Ovary (tissue), 7 donors: ENCODE measurements at regions not wholly inside any gene's neighbourhood (a gene's known extent, or its start where the extent isn't known, plus 50 kb on each side); places are given as distances from the start of the nearest gene placed in this dataset.

Source experiments
- DNase-seq, 5 donors: peaks; one replicate each; pipeline ENCODE4 v3.0.0-alpha.2; 2019 to 2020
- H3K27ac ChIP-seq, 2 donors: fragments of 200-600 bp; one replicate each; pipeline versions ENCODE4 v1.5.1 to v1.8.0; 2019 to 2022
- H3K27me3 ChIP-seq: fragments of 200-600 bp; one replicate; pipeline ENCODE4 v1.8.0; 2022
- H3K36me3 ChIP-seq: fragments of 200-600 bp; sonication (generic); one replicate; pipeline ENCODE4 v1.5.1; 2019
- H3K4me1 ChIP-seq: one replicate; pipeline ENCODE4 v1.8.1; 2013; ENCODE audit warnings: mild to moderate bottlenecking, moderate library complexity; ENCODE audit not compliant: insufficient read depth
- H3K4me3 ChIP-seq: fragments of 200-600 bp; sonication (generic); one replicate; pipeline ENCODE4 v1.5.1; 2017
- H3K9me3 ChIP-seq, 2 donors: fragments of 200-600 bp in 1 of 2; sonication (generic) in 1 of 2; one replicate each; pipeline versions ENCODE4 v1.5.1 to v1.8.1; 2013 to 2019; ENCODE audit warnings: mild to moderate bottlenecking in 1 of 2, moderate library complexity in 1 of 2
- EP300 ChIP-seq: sonication (generic); formaldehyde crosslinking; IDR thresholded peaks from one replicate; pipeline ENCODE4 v1.6.1; 2017; ENCODE audit warnings: antibody characterized with exemption
- POLR2A ChIP-seq: fragments of 450-650 bp; IDR thresholded peaks from one replicate; pipeline ENCODE4 v1.6.1; 2017; ENCODE audit warnings: antibody characterized with exemption, mild to moderate bottlenecking, moderate library complexity
- WGBS, 3 donors: extraction: QIAGEN DNeasy Blood & Tissue Kit in 1 of 3; methylation state at CpG; one replicate each; pipeline versions ENCODE4 v1.1.5 to v1.1.7; 2013 to 2017; 5-methylcytosine and 5-hydroxymethylcytosine counted together
- intact Hi-C, 4 donors: fragments of 100-400 bp; cut with DNase I; formaldehyde crosslinking; loops; one replicate each; pipeline versions ENCODE4 v1.11.0 to v1.15.1; 2022 to 2023
- TF ChIP-seq, protein P1 (sequence below), 3 donors: fragments of 450-650 bp in 2 of 3; fragments of 200-600 bp in 1 of 3; IDR thresholded peaks; one replicate each; pipeline versions ENCODE4 v1.5.1 to v1.8.0; 2016 to 2022; ENCODE audit warnings: antibody characterized with exemption in 3 of 3, mild to moderate bottlenecking in 1 of 3
- donor health status: DM: no; HTN: no; CAD: no; lungs with moderate emphysema.
- donor health status: DM: no; HTN: no; CAD: no.
- donor health status: Bipolar disorder and iron deficiency.
- donor health status: DM: no; HTN: no; CAD: no.
- donor health status: DM: yes; HTN: yes; CAD: no.

DNA sequence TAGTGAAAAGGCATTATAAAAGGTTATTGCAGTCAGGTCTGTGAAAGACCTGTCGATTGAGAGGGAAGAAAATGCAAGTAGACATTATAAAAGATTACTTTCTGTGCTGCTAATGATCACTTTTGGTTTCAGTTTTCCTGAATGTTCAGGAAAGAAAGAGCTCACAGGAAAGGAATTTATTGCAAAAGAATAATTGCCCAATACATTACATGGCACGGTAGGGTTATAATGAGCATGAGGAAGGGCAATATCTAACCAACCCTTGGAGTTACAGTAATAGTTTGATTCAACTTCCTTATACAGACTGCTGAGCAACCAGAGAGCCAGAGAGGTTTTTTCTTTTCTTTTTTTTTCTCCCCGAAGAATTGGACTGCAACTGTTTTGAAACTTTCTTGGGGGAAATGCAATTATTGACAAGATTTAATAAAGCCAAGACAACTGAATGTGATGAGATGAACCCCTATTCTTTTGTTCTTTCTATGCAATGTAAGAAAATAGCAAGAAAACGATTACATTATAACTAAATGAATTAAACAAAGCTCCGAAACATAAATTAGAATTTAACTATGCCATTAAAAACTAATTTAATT, 247.0 kb downstream of the C4orf33 start:
- Histone ChIP-seq H3K9me3 (no peaks in the 10 kb centered on the region), H3K4me3 (no peak overlapping the region), H3K27me3 (no peaks in the 10 kb centered on the region), H3K27ac (no peak overlapping the region), H3K4me1 (no peaks in the 10 kb centered on the region), H3K36me3 (no peaks in the 10 kb centered on the region)
- no peak for DNase-seq
- 33 to 38% (median 34%) methylated on average over 5 of the region's 5 CpGs for WGBS, 3 donors
- TF ChIP-seq EP300, result no peak
- no peak for TF ChIP-seq POLR2A
- TF ChIP-seq, protein P1, sequence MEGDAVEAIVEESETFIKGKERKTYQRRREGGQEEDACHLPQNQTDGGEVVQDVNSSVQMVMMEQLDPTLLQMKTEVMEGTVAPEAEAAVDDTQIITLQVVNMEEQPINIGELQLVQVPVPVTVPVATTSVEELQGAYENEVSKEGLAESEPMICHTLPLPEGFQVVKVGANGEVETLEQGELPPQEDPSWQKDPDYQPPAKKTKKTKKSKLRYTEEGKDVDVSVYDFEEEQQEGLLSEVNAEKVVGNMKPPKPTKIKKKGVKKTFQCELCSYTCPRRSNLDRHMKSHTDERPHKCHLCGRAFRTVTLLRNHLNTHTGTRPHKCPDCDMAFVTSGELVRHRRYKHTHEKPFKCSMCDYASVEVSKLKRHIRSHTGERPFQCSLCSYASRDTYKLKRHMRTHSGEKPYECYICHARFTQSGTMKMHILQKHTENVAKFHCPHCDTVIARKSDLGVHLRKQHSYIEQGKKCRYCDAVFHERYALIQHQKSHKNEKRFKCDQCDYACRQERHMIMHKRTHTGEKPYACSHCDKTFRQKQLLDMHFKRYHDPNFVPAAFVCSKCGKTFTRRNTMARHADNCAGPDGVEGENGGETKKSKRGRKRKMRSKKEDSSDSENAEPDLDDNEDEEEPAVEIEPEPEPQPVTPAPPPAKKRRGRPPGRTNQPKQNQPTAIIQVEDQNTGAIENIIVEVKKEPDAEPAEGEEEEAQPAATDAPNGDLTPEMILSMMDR (IDR thresholded peaks at IDR 0.05), result no peak
- intact Hi-C loops, result no loop called here

GRCh38 chr4:129344058-129344457, 248.1 kb downstream of the C4orf33 start:
- no peak overlapping the region for H3K4me3 ChIP-seq
- H3K4me1 ChIP-seq, result no peaks in the 10 kb centered on the region
- 32 to 50% (median 41%) methylated on average over 11 of the region's 11 CpGs for whole genome bisulfite sequencing, 3 donors
- no peak overlapping the region for H3K27ac ChIP-seq
- no peaks in the 10 kb centered on the region for H3K36me3 ChIP-seq
- intact Hi-C loops, result no loop called here
- no peaks in the 10 kb centered on the region for H3K27me3 ChIP-seq
- no peaks in the 10 kb centered on the region for H3K9me3 ChIP-seq
- TF ChIP-seq POLR2A, result no peak
- TF ChIP-seq, protein P1 (IDR thresholded peaks at IDR 0.05), result no peak
- TF ChIP-seq EP300, result no peak
- DNase-seq, result no peak

DNA sequence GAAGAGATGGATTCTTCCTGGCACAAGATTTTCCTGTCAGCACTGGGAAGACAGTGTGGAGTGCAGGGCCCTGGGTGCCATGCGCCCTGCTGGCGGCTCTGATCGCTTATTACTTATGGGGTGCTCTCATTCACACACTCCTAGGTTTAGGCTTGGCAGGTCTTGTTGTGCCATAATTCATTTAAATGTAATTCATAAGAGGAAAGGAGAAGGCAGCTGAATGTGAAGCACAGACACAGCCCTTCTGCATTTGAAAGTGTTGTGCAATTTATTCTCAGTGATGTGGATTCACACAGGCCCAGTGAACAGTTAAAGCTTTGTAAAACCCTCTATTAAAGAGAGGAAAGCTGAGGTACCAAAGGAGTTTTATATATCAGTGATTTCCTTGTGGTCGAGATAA, 249.7 kb downstream of the C4orf33 start:
- H3K4me3 ChIP-seq, result no peak overlapping the region
- H3K36me3 ChIP-seq, result no peaks in the 10 kb centered on the region
- no peak overlapping the region for H3K27ac ChIP-seq
- 82 to 86% (median 85%) methylated on average over 4 of the region's 4 CpGs for WGBS, 3 donors
- TF ChIP-seq, protein P1 (IDR thresholded peaks at IDR 0.05), result no peak
- TF ChIP-seq POLR2A (no peak), EP300 (no peak)
- H3K27me3 ChIP-seq, result no peaks in the 10 kb centered on the region
- no peaks in the 10 kb centered on the region for H3K4me1 ChIP-seq
- H3K9me3 ChIP-seq, result no peaks in the 10 kb centered on the region
- no peak for DNase-seq
- intact Hi-C loops, result no loop called here

DNA sequence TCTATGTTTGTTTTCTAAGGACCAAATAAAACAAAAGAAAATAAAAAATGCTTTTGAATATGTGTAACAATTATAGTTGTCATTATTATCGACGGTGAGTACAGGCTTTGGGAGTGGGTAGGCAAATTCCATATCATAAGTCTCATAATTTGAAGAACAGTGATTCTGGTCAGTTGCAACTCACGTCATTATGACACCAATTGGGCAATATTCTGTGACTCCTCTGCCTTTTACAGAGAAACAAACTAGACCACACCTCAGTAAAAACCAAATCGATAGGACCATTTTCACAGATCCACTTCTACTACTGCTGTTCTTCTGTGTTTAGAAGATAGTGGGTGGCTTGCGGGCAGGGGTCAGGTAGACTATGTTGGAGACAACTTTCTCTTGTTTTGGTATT, 250.1 kb downstream of the C4orf33 start:
- TF ChIP-seq, protein P1 (IDR thresholded peaks at IDR 0.05), result no peak
- no peak for TF ChIP-seq POLR2A
- TF ChIP-seq EP300, result no peak
- no peaks in the 10 kb centered on the region for H3K9me3 ChIP-seq
- intact Hi-C loops, result no loop called here
- H3K36me3 ChIP-seq, result no peaks in the 10 kb centered on the region
- H3K4me1 ChIP-seq, result no peaks in the 10 kb centered on the region
- 62 to 82% (median 78%) methylated on average over 5 of the region's 5 CpGs for WGBS, 3 donors
- DNase-seq, result no peak
- H3K27ac ChIP-seq, result no peak overlapping the region
- H3K4me3 ChIP-seq, result no peak overlapping the region
- no peaks in the 10 kb centered on the region for H3K27me3 ChIP-seq
